A673 (cell line): ENCODE measurements at regions not wholly inside any gene's neighbourhood (a gene's known extent, or its start where the extent isn't known, plus 50 kb on each side); places are given as distances from the start of the nearest gene placed in this dataset.
A peak's percentile ranks its signal among the peaks of the same experiment; 100 is the strongest.

ENCODE experiments used
- BruUV-seq: library from RNA; stranded (reverse); fragments of 400-500 nt; replicated peaks from 2 replicates; lab custom pipeline; 2021; lab: Mats Ljungman, UMichigan
- CTCF ChIA-PET: fragments of 300-600 bp; sonication (Branson Sonifier 250); formaldehyde crosslinking; loops from one replicate; lab custom pipeline; 2022; ENCODE audit warnings: antibody characterized with exemption; lab: Charles Lee
- POLR2A ChIA-PET: fragments of 300-600 bp; sonication (Branson Sonifier 250); formaldehyde crosslinking; loops from one replicate; lab custom pipeline; 2022; ENCODE audit warnings: antibody characterized with exemption; ENCODE audit not compliant: low non-redundant PET; lab: Charles Lee
- DNase-seq: peaks from one replicate; pipeline ENCODE4 v3.0.0-alpha.2; 2015; ENCODE audit warnings: low spot score
- H3K27ac ChIP-seq: fragments of 200-600 bp; sonication (generic); 2 replicates; pipeline ENCODE4 v1.5.1; 2016; ENCODE audit warnings: mixed run types, low read depth, mild to moderate bottlenecking, mixed read lengths, antibody characterized with exemption, low read length; ENCODE audit not compliant: poor library complexity, severe bottlenecking
- H3K27me3 ChIP-seq: fragments of 200-600 bp; sonication (generic); replicated peaks from 2 replicates; pipeline ENCODE4 v1.6.1; 2017; ENCODE audit warnings: mixed run types, low read depth, mild to moderate bottlenecking, mixed read lengths, antibody characterized with exemption, low read length; ENCODE audit not compliant: insufficient read depth, poor library complexity
- H3K36me3 ChIP-seq: fragments of 200-600 bp; sonication (generic); 2 replicates; pipeline ENCODE4 v1.6.1; 2016; ENCODE audit warnings: mixed run types, mild to moderate bottlenecking, mixed read lengths, antibody characterized with exemption, low read length; ENCODE audit not compliant: insufficient read depth, poor library complexity, severe bottlenecking
- H3K4me1 ChIP-seq: fragments of 200-600 bp; sonication (generic); 2 replicates; pipeline ENCODE4 v1.6.1; 2017; ENCODE audit warnings: mixed run types, mild to moderate bottlenecking, mixed read lengths, antibody characterized with exemption, low read length; ENCODE audit not compliant: insufficient read depth, poor library complexity, severe bottlenecking
- H3K4me3 ChIP-seq: fragments of 200-600 bp; sonication (generic); 2 replicates; pipeline ENCODE4 v1.5.1; 2016; ENCODE audit warnings: low read depth, mixed run types, mild to moderate bottlenecking, mixed read lengths, low read length; ENCODE audit not compliant: poor library complexity, severe bottlenecking
- H3K9me3 ChIP-seq: fragments of 200-600 bp; sonication (generic); 2 replicates; pipeline ENCODE4 v1.6.1; 2016; ENCODE audit warnings: mixed run types, low read depth, mild to moderate bottlenecking, mixed read lengths, antibody characterized with exemption, low read length; ENCODE audit not compliant: poor library complexity, severe bottlenecking
- CTCF ChIP-seq: fragments of 300-800, 200-600 bp; sonication (generic); conservative IDR thresholded peaks from 2 replicates; pipeline ENCODE4 v1.5.1; 2017; ENCODE audit warnings: low read depth, mild to moderate bottlenecking, antibody characterized with exemption, low read length, moderate library complexity, mixed read lengths
- EZH2 ChIP-seq: fragments of 200-600 bp; sonication (generic); IDR thresholded peaks from 2 replicates; pipeline ENCODE4 v1.6.1; 2017; ENCODE audit warnings: borderline replicate concordance, low read depth, mild to moderate bottlenecking, mixed read lengths, antibody characterized with exemption, low read length; ENCODE audit not compliant: poor library complexity, severe bottlenecking
- intact Hi-C: fragments of 100-400 bp; cut with micrococcal nuclease; formaldehyde crosslinking; loops from one replicate; pipeline ENCODE4 v1.10.0; 2022; ENCODE audit not compliant: unreplicated experiment

- Histone ChIP-seq H3K9me3 (no peaks in the 10 kb centered on the region), H3K4me3 (no peak overlapping the region), H3K27me3 (no peaks in the 10 kb centered on the region), H3K36me3 (no peaks in the 10 kb centered on the region), H3K4me1 (peaks cover under 1% of the 10 kb centered on the region), H3K27ac (no peak overlapping the region)
- DNase-seq, result peak; percentile 40
- no peak for TF ChIP-seq EZH2
- no peak for TF ChIP-seq CTCF
- ChIA-PET CTCF (no interaction called here), POLR2A (no interaction called here)
- no TSS peak for BruUV-seq
- intact Hi-C loops, result no loop called here
Measured at GRCh38 chr20:40331807-40332560, 357.1 kb downstream of the MAFB start.

GRCh38 chr20:40331249-40331648 lies 357.8 kb downstream of the MAFB start:
- no TSS peak for BruUV-seq
- no peak for TF ChIP-seq EZH2
- no peak for TF ChIP-seq CTCF
- no peak overlapping the region for H3K27ac ChIP-seq
- no peaks in the 10 kb centered on the region for H3K36me3 ChIP-seq
- H3K9me3 ChIP-seq, result no peaks in the 10 kb centered on the region
- POLR2A ChIA-PET, result no interaction called here
- intact Hi-C loops, result no loop called here
- H3K27me3 ChIP-seq, result no peaks in the 10 kb centered on the region
- H3K4me1 ChIP-seq, result peaks cover 3% of the 10 kb centered on the region
- no peak for DNase-seq
- CTCF ChIA-PET, result interaction anchor here (0.6 kb wide), 1 partner anchor 63 kb away, joined by 4 read pairs; no protein-coding TSS in a partner anchor
- H3K4me3 ChIP-seq, result no peak overlapping the region

GRCh38 chr20:40329321-40329720 lies 359.7 kb downstream of the MAFB start:
- CTCF ChIA-PET, result no interaction called here
- intact Hi-C loops, result no loop called here

More at GRCh38 chr20:40329321-40329720, 359.7 kb downstream of the MAFB start:
- no peak for DNase-seq
- Histone ChIP-seq H3K9me3 (no peaks in the 10 kb centered on the region), H3K27ac (no peak overlapping the region), H3K4me1 (peaks cover 3% of the 10 kb centered on the region), H3K27me3 (no peaks in the 10 kb centered on the region), H3K36me3 (no peaks in the 10 kb centered on the region), H3K4me3 (no peak overlapping the region)
- no peak for TF ChIP-seq EZH2
- TF ChIP-seq CTCF, result no peak
- BruUV-seq, result no TSS peak
- POLR2A ChIA-PET, result no interaction called here
